Chondrocyte (in vitro differentiated cells): ENCODE measurements at regions not wholly inside any gene's neighbourhood (a gene's known extent, or its start where the extent isn't known, plus 50 kb on each side); places are given as distances from the start of the nearest gene placed in this dataset.

ENCODE experiments used
- DNase-seq: peaks from one replicate; pipeline ENCODE4 v3.0.0; 2021; ENCODE audit warnings: mixed read lengths, low spot score
- H3K27ac Mint-ChIP-seq: one replicate; pipeline ENCODE4 v1.8.0; 2021; ENCODE audit warnings: mild to moderate bottlenecking, moderate library complexity, mixed read lengths; ENCODE audit not compliant: unreplicated experiment
- H3K27me3 Mint-ChIP-seq: 2 replicates; pipeline ENCODE4 v1.8.0; 2021; ENCODE audit warnings: low read depth, mixed read lengths
- H3K36me3 Mint-ChIP-seq: 2 replicates; pipeline ENCODE4 v1.8.0; 2021; ENCODE audit warnings: low read depth, mixed read lengths
- H3K4me1 Mint-ChIP-seq: 2 replicates; pipeline ENCODE4 v1.8.0; 2021; ENCODE audit warnings: low read depth, mild to moderate bottlenecking, mixed read lengths
- H3K4me3 Mint-ChIP-seq: one replicate; pipeline ENCODE4 v1.8.0; 2021; ENCODE audit warnings: mild to moderate bottlenecking, moderate library complexity, mixed read lengths; ENCODE audit not compliant: unreplicated experiment
- H3K9me3 Mint-ChIP-seq: 2 replicates; pipeline ENCODE4 v1.8.0; 2021; ENCODE audit warnings: low read depth, mixed read lengths
- TF ChIP-seq, protein P1 (sequence below): fragments of 200-600 bp; sonication (generic); IDR thresholded peaks from 2 replicates; pipeline ENCODE4 v1.5.0; 2021; ENCODE audit warnings: antibody characterized with exemption, mild to moderate bottlenecking, moderate library complexity

DNA sequence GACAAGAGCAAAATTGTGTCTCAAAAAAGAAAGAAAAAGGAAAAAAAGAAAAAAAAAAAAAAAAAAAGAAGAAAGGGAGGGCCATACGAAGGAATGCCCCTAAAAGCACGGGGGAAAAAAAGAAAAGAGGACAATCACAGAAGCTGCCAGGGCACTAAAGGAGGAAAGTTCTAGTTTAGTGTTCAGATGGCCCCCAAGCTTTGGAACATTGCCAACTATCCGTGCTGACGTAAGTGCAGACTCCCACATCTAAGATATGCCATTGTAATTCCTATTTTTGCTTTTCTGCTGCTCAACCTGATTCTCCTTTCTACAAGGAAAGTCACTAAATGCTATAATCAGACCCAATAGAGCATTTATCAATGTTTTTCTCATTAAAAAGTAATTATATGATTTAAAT lies 842.1 kb downstream of the KCNJ2 start:
- H3K9me3 Mint-ChIP-seq = no peaks in the 10 kb centered on the region
- H3K27ac Mint-ChIP-seq = no peak overlapping the region
- TF ChIP-seq, protein P1, sequence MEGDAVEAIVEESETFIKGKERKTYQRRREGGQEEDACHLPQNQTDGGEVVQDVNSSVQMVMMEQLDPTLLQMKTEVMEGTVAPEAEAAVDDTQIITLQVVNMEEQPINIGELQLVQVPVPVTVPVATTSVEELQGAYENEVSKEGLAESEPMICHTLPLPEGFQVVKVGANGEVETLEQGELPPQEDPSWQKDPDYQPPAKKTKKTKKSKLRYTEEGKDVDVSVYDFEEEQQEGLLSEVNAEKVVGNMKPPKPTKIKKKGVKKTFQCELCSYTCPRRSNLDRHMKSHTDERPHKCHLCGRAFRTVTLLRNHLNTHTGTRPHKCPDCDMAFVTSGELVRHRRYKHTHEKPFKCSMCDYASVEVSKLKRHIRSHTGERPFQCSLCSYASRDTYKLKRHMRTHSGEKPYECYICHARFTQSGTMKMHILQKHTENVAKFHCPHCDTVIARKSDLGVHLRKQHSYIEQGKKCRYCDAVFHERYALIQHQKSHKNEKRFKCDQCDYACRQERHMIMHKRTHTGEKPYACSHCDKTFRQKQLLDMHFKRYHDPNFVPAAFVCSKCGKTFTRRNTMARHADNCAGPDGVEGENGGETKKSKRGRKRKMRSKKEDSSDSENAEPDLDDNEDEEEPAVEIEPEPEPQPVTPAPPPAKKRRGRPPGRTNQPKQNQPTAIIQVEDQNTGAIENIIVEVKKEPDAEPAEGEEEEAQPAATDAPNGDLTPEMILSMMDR = no peak

DNA sequence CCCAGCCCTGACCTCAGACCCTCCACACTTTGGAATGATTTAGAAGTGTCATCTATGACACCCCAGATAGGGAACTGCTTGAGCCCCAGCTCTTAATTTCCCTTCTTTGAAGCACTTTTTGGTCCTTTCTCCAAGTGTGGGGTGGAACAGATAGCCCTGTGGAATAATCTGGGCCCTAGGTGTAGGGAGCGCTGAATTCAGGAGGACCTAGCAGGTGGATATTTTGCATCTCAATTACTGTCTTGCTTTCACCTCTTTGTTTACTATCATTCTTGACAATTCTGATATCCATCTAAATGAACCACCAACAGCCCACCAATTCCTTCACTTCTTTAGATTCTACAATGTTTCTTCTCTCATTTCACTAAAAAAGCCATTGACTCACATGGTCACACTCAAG lies 850.4 kb downstream of the KCNJ2 start:
- Mint-ChIP-seq H3K36me3 (no peaks in the 10 kb centered on the region), H3K9me3 (no peaks in the 10 kb centered on the region), H3K27me3 (no peaks in the 10 kb centered on the region), H3K27ac (no peak overlapping the region), H3K4me1 (peaks cover 10% of the 10 kb centered on the region), H3K4me3 (no peak overlapping the region)
- no peak for DNase-seq
- TF ChIP-seq, protein P1 = no peak

More for the DNA sequence above, 842.1 kb downstream of the KCNJ2 start:
- DNase-seq = no peak
- Mint-ChIP-seq H3K27me3 (no peaks in the 10 kb centered on the region), H3K36me3 (no peaks in the 10 kb centered on the region), H3K4me1 (no peaks in the 10 kb centered on the region), H3K4me3 (no peak overlapping the region)

DNA sequence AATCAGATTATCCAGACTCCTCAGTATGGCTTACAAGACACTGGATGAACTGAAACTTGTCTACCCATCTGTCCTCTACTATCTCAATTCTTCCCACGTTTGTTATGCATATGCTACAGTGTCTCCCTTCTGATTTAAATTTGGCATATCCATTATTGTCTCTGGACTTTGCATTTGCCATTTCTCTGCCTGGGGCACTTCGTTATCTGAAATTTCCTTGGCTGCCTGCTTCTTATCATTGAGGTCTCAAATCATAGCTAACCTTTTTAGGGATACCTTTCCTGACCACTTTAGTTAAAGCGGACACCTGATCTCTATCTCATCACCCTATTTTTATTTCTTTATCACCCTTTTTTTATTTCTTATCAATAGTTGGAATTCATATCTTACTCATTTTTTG lies 853.4 kb downstream of the KCNJ2 start:
- H3K4me3 Mint-ChIP-seq = no peak overlapping the region
- TF ChIP-seq, protein P1 = no peak
- H3K27ac Mint-ChIP-seq = no peak overlapping the region
- H3K27me3 Mint-ChIP-seq = no peaks in the 10 kb centered on the region
- DNase-seq = no peak
- H3K36me3 Mint-ChIP-seq = no peaks in the 10 kb centered on the region
- H3K9me3 Mint-ChIP-seq = no peaks in the 10 kb centered on the region
- H3K4me1 Mint-ChIP-seq = peaks cover 10% of the 10 kb centered on the region

DNA sequence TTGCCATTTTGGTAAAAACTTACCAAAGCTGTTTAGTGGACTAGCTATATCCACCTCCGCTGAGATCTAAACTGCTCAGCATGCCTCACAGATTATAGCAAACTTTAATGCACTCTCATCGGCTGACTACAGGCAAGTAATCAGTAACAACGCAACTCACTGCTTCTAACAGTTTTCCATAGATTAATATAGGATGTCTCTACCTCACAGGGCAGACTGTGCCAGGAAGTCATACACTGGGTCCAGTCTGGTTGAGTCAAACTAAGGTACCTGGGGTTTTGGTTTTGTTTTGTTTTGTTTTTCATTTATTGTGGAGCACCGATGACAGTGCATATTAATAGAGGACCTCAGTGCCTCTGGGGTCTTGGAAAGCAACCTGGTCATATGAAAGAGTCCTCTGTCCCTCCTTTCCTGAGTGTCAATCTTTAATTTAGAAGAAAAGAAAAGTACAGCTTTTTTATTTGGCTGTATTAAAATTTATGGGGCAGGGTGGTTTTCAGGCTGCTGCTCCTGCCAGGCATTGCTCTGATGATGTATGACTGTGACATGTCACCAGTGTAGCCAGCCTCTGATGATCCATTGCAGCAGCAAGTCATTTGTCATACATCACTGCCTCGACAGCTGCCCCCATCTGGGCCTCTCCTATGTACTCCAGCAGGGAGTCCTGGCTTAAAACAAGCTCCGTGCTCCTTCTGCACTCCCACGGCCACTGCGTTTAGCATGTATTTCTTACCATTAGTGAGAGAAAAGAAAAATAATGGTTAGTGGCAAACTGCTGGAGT lies 854.1 kb downstream of the KCNJ2 start:
- H3K4me3 Mint-ChIP-seq = no peak overlapping the region
- no peak for DNase-seq
- H3K4me1 Mint-ChIP-seq = peaks cover 10% of the 10 kb centered on the region
- TF ChIP-seq, protein P1 = no peak
- no peaks in the 10 kb centered on the region for H3K36me3 Mint-ChIP-seq
- no peaks in the 10 kb centered on the region for H3K9me3 Mint-ChIP-seq
- H3K27me3 Mint-ChIP-seq = no peaks in the 10 kb centered on the region
- no peak overlapping the region for H3K27ac Mint-ChIP-seq

DNA sequence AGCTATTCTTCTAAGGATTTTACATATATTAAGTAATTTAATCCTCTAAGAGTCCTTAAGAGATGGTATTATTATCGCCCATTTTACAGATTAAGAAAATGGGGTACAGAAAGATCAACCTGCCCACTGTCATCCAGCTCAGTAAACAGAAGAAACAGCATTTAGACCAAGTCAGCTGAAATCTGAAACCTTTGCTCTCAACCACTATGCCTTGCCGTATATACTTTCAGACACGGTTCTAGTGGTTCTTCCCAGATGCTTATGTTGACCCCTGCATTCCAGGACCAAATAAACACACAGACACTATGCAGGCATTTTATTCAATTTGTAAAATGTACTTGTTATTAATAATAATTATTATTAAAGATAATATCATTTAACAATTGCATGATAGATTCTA lies 854.8 kb downstream of the KCNJ2 start:
- H3K9me3 Mint-ChIP-seq = no peaks in the 10 kb centered on the region
- H3K4me1 Mint-ChIP-seq = peaks cover 10% of the 10 kb centered on the region
- no peaks in the 10 kb centered on the region for H3K27me3 Mint-ChIP-seq
- TF ChIP-seq, protein P1 = no peak
- DNase-seq = no peak
- H3K27ac Mint-ChIP-seq = no peak overlapping the region
- H3K4me3 Mint-ChIP-seq = no peak overlapping the region
- no peaks in the 10 kb centered on the region for H3K36me3 Mint-ChIP-seq
